Right lung (tissue), 2 donors: ENCODE measurements at regions not wholly inside any gene's neighbourhood (a gene's known extent, or its start where the extent isn't known, plus 50 kb on each side); places are given as distances from the start of the nearest gene placed in this dataset.
A peak's percentile ranks its signal among the peaks of the same experiment; 100 is the strongest.

Experiments used
- DNase-seq, 2 donors: peaks; one replicate each; pipeline ENCODE4 v3.0.0-alpha.2; 2013

DNA sequence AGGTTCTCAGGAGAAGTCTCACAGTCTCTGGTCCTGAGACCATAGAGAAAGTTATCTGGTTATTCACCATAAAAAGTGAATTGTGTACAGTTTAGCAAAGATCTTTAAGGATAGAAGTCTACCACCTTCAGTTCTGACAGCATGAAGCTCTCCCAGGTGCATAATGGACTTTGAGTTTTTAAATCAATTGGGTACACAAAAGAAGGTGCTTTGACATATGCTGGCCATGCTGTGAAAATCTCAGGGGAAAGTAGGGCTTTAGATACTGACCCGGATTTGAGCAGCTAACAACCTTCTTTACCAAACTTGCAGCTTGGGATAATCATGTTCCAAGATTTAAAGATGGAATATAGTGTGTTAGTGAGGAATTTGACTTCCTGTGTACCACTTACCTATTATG is 264.2 kb downstream of the ZSWIM6 start:
- no peak for DNase-seq

GRCh38 chr5:61597684-61598083 is 265.6 kb downstream of the ZSWIM6 start:
- no peak for DNase-seq

GRCh38 chr5:61598126-61598525 is 266.1 kb downstream of the ZSWIM6 start:
- no peak for DNase-seq

DNA sequence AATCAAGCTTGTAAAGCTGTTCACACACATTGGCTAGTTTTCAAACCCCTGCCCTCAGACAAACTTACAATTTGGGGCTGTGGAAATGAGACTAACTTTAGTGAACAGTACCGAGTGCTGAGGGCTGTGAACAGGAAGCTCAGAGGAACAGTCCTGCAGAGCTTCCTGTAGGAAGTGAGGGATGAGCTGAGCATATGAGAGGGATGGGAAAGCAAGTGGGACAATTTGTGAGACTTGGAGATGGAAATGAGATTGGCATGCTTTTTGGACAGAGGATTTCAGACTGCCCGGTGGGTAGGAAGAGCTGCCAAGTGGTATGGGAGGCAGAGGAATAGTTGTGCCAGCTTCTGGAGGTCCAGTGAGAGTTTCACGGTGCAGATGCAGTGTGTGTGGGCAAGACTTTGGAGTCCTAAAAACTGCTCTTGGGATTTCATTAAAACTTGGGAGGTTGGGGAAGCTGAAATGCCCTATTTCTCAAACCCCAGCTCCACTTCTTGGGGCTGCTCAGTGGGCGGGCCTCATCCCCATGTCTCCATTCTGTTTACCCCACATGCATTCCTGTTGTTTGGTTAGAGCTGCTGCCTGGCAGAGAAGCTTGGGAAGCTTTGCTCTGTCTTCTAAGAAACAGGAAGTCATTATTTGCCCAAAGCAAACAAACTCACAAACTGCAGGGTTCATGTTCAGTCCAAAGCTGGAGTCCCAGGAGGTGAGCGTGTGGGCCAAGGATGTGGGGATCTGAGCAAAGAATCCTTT is 267.5 kb downstream of the ZSWIM6 start:
- DNase-seq, result peak in 1 of 2 donors; percentile 51

DNA sequence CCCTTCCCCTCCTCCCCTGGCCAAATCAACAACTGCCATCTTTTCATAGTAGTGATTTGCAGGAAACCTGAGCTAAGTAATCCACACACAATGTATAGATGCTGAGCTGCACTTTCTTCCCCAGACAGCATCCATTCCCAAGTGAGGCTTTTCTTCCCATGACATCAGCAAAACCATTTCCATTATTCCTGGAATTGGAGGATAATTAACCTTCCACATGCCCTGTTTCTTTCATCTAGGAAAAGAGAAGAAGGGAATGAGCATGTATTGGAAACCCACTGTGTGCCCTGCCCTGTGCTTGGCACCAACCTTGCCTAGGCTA is 268.0 kb downstream of the ZSWIM6 start:
- no peak for DNase-seq

GRCh38 chr5:61600945-61601511 is 269.0 kb downstream of the ZSWIM6 start:
- no peak for DNase-seq

DNA sequence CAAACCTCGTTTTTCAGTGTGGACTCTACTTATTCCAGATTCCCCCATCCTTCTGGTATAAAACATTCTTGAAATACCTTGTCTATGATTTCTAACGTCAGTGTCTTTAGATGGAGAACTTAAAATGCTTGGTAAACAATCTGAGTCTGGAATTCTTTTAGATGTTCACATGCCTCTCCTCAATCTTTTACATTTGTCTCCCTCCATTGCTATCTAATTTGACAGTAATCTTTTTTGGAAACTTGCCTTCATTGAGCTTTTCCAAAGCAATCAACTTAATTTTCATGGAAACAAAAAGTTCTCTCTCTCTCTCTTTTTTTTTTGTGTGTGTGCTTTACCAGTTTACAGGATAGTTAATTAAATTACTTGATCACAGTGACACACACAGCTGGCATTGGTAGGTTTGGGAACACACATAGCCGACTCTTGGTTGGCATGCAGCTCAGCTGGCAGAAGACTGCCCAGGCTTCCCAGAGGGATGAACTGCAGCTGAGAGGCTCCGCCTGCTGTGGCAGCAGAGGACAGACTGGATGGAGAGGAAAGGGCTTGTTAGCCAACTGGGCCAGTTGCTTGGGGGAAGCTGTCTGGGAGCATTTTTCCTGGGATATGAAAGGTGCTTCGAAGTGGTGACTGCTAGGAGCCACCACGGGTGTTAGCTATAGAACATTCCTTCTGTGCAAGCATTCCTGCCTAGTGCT is 271.3 kb downstream of the ZSWIM6 start:
- DNase-seq, result no peak

DNA sequence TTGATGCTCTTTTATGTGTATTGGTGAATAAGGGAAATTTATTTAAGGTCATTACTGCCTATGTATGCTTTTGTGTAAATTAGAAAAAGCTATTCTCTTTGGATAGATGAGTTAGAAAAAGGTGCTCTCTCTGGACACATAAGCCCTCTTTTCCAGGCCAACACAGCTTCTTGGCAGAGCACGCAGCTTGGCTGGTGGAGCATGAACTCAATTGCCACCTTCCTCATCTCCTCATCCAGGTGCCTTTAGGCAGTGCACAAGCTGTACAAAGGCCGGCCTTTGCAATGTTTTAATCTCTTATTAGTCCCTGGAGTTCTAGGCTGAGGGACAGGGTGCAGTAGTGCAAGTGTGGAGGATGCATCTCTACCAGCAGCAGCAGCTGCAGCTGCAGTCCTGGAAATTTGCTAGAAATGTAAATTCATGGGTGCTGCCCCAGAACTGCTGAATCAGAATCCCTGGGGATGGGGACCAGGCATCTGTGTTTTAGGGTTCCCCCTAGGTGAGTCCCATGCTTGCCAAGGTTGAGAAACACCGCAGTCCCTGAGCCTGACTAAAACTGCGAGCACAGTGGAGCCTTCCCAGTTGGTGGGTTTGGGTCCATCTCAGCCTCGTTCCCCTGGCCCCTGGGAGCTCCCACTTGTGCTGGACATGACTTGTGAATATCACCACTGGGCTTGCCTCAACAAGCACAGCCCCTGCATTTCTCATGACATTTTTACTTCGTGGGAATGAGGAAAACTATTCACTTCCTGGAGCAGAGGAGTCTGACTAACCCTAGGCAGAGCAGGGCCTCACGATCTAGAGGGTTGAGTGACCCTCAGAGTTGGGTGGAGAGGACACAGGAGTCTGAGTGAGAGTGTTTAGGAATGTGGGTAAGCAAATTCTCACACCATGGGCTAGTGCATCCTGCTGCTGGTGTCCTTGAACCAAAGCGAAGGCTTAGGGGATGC is 272.3 kb downstream of the ZSWIM6 start:
- DNase-seq, result no peak

DNA sequence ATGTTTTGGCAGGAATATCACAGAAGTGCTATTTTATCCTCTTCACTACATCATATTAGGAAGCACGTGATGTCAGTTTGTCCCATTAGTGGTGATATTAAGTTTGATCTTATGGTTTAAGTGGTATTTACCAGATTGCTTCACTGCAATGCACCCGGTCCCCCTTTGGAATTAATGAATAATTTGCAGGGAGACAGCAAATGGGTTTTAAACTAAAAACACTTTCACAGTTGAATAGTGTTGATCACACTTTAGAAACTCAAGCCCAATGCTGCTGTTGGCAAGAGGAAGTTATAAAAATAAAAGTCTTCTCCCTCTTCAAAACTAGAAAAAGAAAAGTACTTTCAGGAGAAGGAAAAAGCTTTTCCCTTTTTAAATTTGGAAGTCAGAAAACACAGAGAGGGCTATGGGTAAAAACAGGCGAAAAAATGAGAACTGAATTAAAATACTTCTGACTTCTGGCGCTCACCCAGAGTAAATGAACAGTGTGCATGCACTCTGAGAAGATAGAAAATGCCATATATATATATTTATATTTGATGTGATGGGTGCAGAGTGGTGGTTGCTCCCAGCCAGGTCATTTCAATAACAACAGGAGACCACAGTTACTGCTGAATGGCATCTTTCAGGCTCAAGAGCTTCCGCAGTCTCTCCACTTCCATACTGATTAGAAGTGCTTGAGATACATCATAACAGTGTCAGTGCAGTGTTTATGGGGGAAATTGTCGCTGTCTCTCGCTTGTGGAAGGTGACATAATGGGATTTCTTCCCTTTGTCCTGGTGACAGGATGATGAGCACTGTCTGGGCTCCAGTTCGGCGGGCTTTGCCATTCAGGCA is 278.0 kb downstream of the ZSWIM6 start:
- no peak for DNase-seq

DNA sequence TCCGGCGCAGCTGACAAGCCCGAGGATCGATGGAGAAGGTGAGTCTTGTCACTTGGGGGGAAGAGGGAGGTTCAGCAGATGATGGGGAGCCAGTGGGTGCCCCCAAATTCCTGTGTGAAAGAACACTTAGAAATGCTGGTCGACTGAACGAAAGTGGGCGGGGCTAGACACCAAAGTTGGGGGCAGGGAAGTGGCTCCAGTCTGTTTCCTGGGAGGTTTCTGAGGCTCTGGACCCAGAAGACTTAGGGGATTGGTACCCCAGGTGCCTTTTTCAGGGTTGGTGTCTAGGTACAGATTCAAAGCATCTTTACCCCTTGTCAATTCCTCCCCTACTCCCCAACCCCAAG is 278.6 kb downstream of the ZSWIM6 start:
- no peak for DNase-seq

DNA sequence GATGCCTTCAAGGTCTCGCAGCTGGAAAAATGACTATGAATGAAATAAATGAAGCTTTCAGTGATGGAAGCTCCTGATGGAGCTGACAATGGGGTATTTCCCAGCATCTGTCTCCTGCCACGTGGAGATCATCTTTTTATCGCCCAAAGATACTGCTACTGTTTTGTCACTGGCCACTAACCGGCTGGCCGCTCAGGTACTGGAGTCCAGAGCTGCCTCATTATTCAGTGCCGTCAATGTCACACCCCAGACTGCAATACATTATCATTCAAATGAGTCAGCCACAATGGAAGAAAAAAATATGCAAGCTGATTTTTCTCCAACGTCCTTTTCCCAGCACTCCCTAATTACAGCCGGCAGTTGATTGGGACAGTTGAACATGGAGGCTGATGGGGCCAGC is 280.4 kb downstream of the ZSWIM6 start:
- no peak for DNase-seq

DNA sequence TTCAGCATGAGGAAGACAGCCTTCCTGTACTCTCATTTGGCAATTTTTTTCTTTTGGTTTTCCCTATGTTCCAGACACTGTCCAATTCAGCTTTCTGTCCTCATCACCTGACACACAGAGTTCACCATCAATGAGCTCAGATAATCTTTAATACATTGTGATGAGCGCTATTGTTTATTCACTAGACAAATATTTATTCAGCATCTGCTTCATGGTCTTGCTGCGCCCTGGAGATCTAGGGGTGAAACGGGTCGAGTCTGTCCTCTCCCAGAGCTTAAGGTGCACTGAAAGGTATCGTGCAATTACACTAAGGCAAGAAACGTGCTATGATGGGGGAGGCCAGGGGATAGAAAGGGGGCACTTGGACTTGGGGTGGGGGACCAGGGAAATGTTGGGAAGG is 281.6 kb downstream of the ZSWIM6 start:
- no peak for DNase-seq

DNA sequence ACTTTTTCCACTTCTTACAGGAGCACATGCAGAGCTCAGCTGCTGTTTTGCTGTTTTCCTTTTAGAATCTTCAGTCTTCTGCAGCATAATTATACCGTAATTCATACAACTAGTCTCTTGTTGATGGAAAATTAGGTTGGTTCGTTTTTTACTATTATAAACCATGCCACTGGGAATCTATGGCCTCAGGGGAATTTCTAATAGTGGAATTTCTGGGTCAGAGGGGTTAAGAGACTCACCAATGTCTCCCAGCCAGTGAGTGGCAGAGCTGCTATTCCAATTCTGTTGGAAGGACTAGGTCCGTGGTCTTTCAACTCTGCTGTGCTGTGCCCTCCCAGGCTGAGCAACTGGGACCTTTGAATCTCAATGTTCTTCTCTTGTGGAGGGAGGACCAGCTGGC is 282.5 kb downstream of the ZSWIM6 start:
- no peak for DNase-seq

DNA sequence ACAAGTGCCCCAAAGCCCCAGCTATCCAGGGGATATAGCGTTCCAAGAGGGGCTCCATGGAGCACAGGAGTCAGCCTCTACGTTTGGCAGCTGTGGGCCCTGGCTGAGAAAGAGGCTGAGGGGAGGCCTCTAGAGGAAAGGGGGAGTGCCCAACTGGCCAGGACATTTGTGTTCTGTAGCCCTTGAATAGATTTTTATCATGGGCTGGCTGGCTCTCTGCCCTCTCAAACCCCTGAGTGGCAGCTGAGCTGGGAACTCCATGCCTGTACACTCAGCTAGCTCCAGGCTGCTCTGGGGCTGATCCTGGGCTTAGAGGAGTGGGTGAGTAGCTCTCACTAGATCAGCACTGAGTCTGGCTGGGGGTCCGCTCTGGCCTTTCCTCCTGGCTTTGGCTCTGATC is 285.0 kb downstream of the ZSWIM6 start:
- no peak for DNase-seq

DNA sequence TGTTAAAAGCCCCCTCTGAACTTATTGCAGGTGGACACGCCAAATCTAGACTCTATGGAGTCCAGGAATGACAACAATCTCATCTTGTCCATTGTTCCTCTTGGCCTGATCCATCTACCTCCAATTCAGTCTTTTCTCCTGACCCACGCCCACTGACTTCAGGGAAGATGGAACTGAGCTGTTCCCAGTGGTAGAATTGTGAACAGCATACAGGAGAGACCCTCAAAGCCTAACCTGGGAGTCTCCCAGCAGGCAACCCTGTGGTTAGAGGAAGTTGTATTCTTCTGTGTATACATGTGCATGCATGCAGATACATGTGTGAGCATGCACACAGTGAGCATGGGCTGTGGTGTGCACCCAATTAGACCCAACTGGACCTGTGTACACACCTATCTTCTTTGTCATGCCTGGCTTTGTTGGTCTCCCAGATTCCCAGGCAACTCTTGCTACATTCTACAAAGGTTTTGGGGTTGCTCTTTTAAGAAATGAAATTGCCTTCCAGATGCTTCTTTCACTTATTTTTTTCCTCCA is 286.0 kb downstream of the ZSWIM6 start:
- no peak for DNase-seq

- DNase-seq, result no peak
These were observed 286.5 kb downstream of the ZSWIM6 start for GRCh38 chr5:61618577-61618976.

GRCh38 chr5:61619289-61619688 is 287.2 kb downstream of the ZSWIM6 start:
- no peak for DNase-seq

- DNase-seq, result no peak
These were observed 287.9 kb downstream of the ZSWIM6 start for GRCh38 chr5:61619777-61620518.

GRCh38 chr5:61620699-61621182 is 288.7 kb downstream of the ZSWIM6 start:
- no peak for DNase-seq

DNA sequence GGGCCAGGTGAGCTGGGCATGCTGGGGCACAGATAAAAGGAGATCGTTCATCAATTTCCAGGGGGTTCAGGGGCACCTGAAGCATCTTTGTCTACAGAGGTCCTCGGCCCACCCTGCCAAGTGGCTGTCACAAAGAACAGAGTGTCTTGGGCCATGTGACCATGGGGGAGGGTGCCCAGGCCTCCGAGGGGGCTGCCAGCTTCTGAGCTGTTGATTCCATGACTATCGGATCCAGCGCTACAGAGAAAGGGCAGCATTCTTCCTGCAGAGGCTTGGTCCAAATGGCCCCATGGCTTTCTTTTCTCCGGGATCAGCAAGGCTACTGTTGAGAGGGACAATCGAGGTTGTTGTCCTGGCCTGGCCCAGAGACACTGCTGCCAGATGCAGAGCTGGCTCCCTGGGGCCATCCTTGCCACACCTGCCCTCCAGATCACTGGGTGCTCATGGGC is 289.2 kb downstream of the ZSWIM6 start:
- no peak for DNase-seq
